Activated CD4-positive, alpha-beta memory T cell treated with anti-CD3 and anti-CD28 coated beads, Interleukin-2, amount 10 ng/mL, durations not matched to agents 7 days and 5 days (primary cell): ENCODE measurements at regions not wholly inside any gene's neighbourhood (a gene's known extent, or its start where the extent isn't known, plus 50 kb on each side); places are given as distances from the start of the nearest gene placed in this dataset.

Experiments
- CTCF ChIA-PET: fragments of 350-600 bp; sonication (Branson Sonifier 250); formaldehyde crosslinking; loops from one replicate; lab custom pipeline; 2021; ENCODE audit warnings: antibody characterized with exemption, inconsistent platforms; lab: Charles Lee
- POLR2A ChIA-PET: fragments of 350-600 bp; sonication (Branson Sonifier 250); formaldehyde crosslinking; loops from one replicate; lab custom pipeline; 2021; ENCODE audit warnings: antibody characterized with exemption; lab: Charles Lee
- DNase-seq: peaks from one replicate; pipeline ENCODE4 v3.0.0-alpha.2; 2020
- H3K27ac Mint-ChIP-seq: one replicate; pipeline ENCODE4 v1.8.0; 2021; ENCODE audit warnings: mild to moderate bottlenecking, mixed read lengths
- H3K27me3 Mint-ChIP-seq: one replicate; pipeline ENCODE4 v1.8.0; 2021; ENCODE audit warnings: mixed read lengths
- H3K36me3 Mint-ChIP-seq: one replicate; pipeline ENCODE4 v1.8.0; 2021; ENCODE audit warnings: low read depth, mixed read lengths
- H3K4me1 Mint-ChIP-seq: one replicate; pipeline ENCODE4 v1.8.0; 2021; ENCODE audit warnings: mixed read lengths
- H3K4me3 Mint-ChIP-seq: one replicate; pipeline ENCODE4 v1.8.0; 2021; ENCODE audit warnings: mild to moderate bottlenecking, mixed read lengths
- H3K9me3 Mint-ChIP-seq: one replicate; pipeline ENCODE4 v1.8.0; 2021; ENCODE audit warnings: mixed read lengths

DNA sequence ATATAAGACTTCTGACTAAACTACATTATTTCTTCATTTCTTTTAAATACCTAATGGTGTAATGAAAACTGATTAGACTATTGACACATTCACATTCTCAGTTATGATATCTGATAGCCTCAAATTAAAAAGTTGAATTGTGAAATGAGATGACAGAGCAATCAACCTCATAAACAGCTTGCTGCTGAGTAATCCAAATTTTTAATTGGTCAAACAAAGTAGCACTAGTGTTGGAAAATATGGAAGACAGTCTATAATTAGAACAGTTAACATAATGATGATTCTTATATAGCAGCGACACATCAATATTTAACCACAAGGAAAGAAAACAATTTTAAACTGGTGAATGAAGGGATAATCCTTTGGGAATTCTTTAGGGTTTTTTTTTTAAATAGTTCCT is 91.9 kb upstream of the LRP1B start:
- H3K36me3 Mint-ChIP-seq, result no peaks in the 10 kb centered on the region
- no peaks in the 10 kb centered on the region for H3K4me1 Mint-ChIP-seq
- ChIA-PET CTCF (no interaction called here), POLR2A (no interaction called here)
- DNase-seq, result no peak
- peaks cover 2% of the 10 kb centered on the region for H3K9me3 Mint-ChIP-seq
- no peak overlapping the region for H3K27ac Mint-ChIP-seq
- H3K27me3 Mint-ChIP-seq, result no peaks in the 10 kb centered on the region
- H3K4me3 Mint-ChIP-seq, result no peak overlapping the region

DNA sequence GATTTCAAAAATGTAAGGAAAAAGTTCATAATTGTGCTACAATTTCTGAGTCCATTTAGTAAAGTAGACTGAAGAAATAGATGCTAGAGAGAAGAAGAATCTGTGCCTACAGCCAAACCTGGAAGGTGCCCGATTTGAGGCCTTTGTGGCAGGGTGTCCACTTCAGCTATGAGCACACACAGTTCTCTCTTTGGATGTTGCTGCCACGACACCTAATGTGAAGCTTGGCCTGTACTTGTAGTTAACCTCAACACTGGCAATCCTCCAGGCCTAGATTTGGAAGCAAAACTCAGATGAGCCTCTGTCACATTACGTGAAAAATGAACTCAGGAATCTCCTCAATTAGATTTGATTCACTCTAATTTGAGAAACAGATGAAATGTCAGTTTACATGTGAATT is 90.1 kb upstream of the LRP1B start:
- CTCF ChIA-PET, result no interaction called here
- H3K36me3 Mint-ChIP-seq, result no peaks in the 10 kb centered on the region
- H3K4me1 Mint-ChIP-seq, result no peaks in the 10 kb centered on the region
- no peak overlapping the region for H3K27ac Mint-ChIP-seq
- no peak for DNase-seq
- no peak overlapping the region for H3K4me3 Mint-ChIP-seq
- H3K9me3 Mint-ChIP-seq, result peaks cover under 1% of the 10 kb centered on the region
- no peaks in the 10 kb centered on the region for H3K27me3 Mint-ChIP-seq
- POLR2A ChIA-PET, result no interaction called here

DNA sequence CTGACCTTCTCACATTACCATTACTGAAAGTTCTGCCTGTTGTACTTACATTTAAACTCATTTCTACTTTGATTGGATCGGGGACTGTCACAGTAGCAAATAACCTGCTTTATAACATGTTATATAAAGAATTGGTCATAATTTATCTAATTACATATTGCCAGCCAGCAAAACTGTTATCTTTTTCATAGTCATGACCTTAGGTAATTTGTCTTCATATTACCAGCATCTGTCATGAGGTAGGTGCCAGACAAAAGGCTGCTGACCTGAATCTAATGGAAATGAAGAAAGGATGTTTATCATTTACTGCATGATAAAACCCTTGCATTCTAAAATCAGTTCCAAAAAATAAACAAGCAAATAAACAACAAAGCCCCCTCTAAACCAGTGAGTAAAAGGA is 89.4 kb upstream of the LRP1B start:
- Mint-ChIP-seq H3K27ac (no peak overlapping the region), H3K27me3 (no peaks in the 10 kb centered on the region), H3K4me1 (no peaks in the 10 kb centered on the region), H3K9me3 (no peaks in the 10 kb centered on the region), H3K36me3 (no peaks in the 10 kb centered on the region), H3K4me3 (no peak overlapping the region)
- ChIA-PET CTCF (no interaction called here), POLR2A (no interaction called here)
- DNase-seq, result no peak

DNA sequence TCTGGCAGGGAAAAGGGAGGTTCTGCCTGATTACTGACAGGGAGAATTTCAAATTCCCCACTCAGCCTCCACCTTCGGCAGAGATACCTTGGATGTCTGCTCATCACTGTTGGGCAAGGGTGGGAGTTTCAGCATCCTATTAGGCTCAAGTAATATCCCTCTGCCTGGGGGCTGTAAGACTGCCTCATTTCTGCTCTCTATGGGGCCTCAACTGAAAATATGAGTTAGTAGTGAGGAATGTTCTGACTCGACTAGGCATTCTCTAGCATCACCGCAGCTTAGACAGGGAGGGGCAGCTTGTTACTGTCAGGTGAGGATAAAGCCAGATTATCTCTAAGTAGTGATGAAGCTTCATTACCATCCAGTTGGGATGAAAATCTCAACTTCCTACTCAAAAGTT is 87.7 kb upstream of the LRP1B start:
- DNase-seq, result no peak
- ChIA-PET CTCF (no interaction called here), POLR2A (no interaction called here)
- no peaks in the 10 kb centered on the region for H3K4me1 Mint-ChIP-seq
- H3K4me3 Mint-ChIP-seq, result no peak overlapping the region
- H3K27me3 Mint-ChIP-seq, result no peaks in the 10 kb centered on the region
- peaks cover 3% of the 10 kb centered on the region for H3K9me3 Mint-ChIP-seq
- H3K27ac Mint-ChIP-seq, result no peak overlapping the region
- no peaks in the 10 kb centered on the region for H3K36me3 Mint-ChIP-seq

DNA sequence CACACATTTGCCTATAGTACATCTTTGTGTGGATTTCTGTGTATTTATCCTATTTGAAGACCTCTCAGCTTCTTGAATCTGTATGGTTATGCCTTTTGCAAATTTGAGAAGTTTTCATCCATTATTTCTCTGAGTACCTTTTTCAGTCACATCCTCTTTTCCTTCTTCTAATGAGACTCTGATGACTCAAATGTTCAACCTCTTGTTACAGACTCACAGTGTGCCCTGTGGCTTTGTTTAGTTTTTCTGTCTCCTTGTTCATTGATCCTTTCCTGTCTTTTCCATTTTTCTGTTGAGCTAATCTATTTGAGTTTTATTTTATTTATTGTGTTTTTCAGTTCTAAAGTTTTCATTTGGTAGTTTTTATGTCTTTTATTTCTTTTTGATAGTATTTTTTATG is 87.0 kb upstream of the LRP1B start:
- no peak for DNase-seq
- Mint-ChIP-seq H3K9me3 (peaks cover 3% of the 10 kb centered on the region), H3K27ac (no peak overlapping the region), H3K4me3 (no peak overlapping the region), H3K36me3 (no peaks in the 10 kb centered on the region), H3K27me3 (no peaks in the 10 kb centered on the region), H3K4me1 (no peaks in the 10 kb centered on the region)
- ChIA-PET POLR2A (no interaction called here), CTCF (no interaction called here)

DNA sequence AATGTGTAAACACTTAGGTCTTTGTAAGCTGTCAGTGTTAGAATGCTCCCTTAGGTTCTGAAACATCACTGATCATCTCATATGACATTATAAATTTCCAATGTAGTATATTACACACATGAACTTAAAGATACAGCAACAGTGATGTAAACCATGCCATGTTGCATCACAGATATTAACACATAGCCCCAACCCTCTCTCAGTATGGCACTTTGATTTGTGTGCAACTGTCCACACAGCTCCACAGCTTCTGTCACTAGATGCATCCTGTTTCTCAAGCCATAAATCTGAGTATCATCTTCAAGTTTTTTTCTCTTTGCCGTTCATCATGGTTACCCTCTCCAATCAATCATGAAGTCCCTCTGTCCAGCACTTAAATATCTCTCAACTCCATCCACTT is 69.2 kb upstream of the LRP1B start:
- no peaks in the 10 kb centered on the region for H3K27me3 Mint-ChIP-seq

DNA sequence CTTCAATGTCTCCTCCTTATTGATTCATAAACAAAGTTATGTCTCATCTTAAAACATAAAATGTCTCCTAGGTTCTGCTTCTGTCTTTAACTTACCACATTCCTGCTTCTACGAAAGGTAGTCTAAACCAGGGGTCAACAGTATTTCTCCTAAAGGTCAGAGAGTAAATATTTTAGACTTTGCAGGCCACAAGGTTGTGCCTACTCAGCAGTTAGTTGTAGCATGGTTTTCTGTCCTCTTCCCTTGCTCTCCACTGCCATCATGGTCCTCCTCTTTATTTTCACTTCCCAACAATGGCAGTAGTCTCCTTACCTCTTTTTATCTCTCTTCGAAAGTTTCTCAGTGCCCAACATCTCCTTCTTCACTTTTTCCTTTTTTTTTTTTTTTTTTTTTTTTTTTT is 68.3 kb upstream of the LRP1B start:
- no peak overlapping the region for H3K27ac Mint-ChIP-seq
- H3K36me3 Mint-ChIP-seq, result no peaks in the 10 kb centered on the region
- no peaks in the 10 kb centered on the region for H3K4me1 Mint-ChIP-seq
- H3K27me3 Mint-ChIP-seq, result no peaks in the 10 kb centered on the region
- CTCF ChIA-PET, result no interaction called here
- POLR2A ChIA-PET, result no interaction called here
- no peak overlapping the region for H3K4me3 Mint-ChIP-seq
- peaks cover 9% of the 10 kb centered on the region for H3K9me3 Mint-ChIP-seq
- DNase-seq, result no peak

More for the DNA sequence above, 69.2 kb upstream of the LRP1B start:
- Mint-ChIP-seq H3K9me3 (peaks cover 11% of the 10 kb centered on the region), H3K4me3 (no peak overlapping the region), H3K36me3 (no peaks in the 10 kb centered on the region), H3K27ac (no peak overlapping the region), H3K4me1 (no peaks in the 10 kb centered on the region)
- ChIA-PET POLR2A (no interaction called here), CTCF (no interaction called here)
- no peak for DNase-seq

DNA sequence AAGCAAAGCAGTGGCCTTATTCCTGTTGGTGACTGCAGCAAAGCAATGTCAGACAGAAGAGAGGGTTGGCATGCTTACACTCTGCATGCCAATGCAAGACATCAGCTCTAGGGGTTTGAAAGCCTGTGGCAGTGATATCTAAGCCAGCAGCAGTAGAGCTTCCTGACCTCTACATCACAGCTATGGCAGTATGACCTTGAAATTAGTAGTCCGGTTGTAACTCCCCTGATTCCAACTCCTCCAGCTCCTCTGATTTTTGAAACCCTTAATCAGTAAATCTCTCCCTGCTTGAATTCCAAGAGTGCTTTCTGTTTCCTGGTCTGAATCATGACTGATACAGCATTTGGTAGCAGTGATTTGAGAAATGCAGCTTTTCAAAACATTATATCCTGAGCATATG is 60.0 kb upstream of the LRP1B start:
- ChIA-PET POLR2A (no interaction called here), CTCF (no interaction called here)
- H3K9me3 Mint-ChIP-seq, result peaks cover 2% of the 10 kb centered on the region
- no peaks in the 10 kb centered on the region for H3K36me3 Mint-ChIP-seq
- no peak overlapping the region for H3K27ac Mint-ChIP-seq
- H3K4me1 Mint-ChIP-seq, result peaks cover 1% of the 10 kb centered on the region
- no peak overlapping the region for H3K4me3 Mint-ChIP-seq
- no peaks in the 10 kb centered on the region for H3K27me3 Mint-ChIP-seq
- no peak for DNase-seq

DNA sequence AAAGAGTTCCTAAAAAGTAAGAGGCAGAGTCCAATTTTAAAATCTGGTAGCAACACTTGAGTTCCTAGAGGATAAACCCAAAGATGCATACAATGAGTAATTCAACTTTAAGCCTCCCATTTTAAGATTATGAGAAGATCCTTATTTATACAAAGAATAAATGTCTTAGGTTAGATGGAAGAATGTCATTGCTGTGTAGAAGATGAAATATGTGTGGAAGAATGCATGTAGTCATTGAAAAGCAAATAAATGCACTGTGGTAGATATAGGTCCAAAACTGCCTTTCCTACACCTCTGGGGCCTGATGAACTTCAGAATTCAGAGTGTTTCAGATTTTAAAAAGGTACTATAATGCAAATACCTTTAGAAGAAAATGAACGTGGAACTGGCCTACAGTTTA is 58.7 kb upstream of the LRP1B start:
- no peak for DNase-seq
- no peaks in the 10 kb centered on the region for H3K27me3 Mint-ChIP-seq
- H3K4me3 Mint-ChIP-seq, result no peak overlapping the region
- peaks cover 1% of the 10 kb centered on the region for H3K4me1 Mint-ChIP-seq
- ChIA-PET CTCF (no interaction called here), POLR2A (no interaction called here)
- peaks cover 2% of the 10 kb centered on the region for H3K9me3 Mint-ChIP-seq
- no peaks in the 10 kb centered on the region for H3K36me3 Mint-ChIP-seq
- no peak overlapping the region for H3K27ac Mint-ChIP-seq

DNA sequence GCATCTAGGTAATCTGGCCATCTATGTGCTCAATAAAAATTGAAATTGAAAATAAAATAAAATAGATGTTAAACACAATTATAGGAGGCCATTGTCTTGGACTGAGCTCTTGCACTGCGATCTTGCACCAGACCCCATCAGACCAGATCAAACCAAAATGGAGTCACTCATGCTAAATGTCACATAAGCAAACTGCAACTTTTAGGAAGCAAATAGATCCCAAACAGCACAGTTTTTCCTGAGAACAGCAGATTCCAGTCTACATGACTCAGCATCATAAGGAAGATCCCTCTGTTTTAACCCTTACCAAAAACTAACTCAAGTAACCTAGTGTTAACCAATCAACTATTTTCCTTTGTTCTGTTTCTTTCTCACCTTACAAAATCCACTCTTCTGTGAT is 57.7 kb upstream of the LRP1B start:
- Mint-ChIP-seq H3K27me3 (no peaks in the 10 kb centered on the region), H3K4me1 (peaks cover 1% of the 10 kb centered on the region), H3K27ac (no peak overlapping the region), H3K4me3 (no peak overlapping the region), H3K9me3 (peaks cover 2% of the 10 kb centered on the region), H3K36me3 (no peaks in the 10 kb centered on the region)
- CTCF ChIA-PET, result no interaction called here
- DNase-seq, result no peak
- POLR2A ChIA-PET, result no interaction called here

DNA sequence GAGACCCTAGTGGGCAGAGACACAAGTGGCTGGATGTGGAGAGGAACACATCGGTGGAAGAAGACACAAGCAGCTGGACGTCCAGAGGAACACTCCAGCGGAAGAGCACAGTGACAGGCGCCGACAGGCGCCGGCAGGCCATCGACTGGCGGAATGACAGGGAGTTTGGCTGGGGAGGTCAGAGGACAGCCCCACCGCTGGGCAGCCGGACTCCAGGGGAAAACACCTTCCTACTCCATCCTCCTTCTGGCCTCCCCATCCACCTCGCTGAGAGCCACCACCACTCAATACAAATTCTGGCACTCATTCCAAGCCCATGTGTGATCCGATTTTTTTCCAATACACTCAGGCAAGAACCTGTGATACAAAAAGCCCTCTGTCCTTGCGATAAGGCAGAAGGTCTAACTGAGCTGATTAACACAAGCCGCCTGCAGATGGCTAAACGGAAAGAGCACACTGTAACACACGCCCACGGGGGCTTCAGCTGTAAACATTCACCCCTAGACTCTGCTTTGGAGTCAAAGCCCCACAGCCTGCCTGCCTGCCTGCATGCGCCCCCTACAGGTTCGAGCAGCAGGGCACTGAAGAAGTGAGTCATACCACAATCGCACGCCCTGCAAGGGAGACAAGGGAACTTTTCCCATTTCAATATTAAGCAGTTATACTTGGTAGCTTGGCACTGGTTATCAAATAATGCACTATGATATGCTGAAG is 50.2 kb upstream of the LRP1B start:
- H3K27me3 Mint-ChIP-seq, result no peaks in the 10 kb centered on the region
- no peak overlapping the region for H3K4me3 Mint-ChIP-seq
- H3K27ac Mint-ChIP-seq, result no peak overlapping the region
- no peak for DNase-seq
- H3K9me3 Mint-ChIP-seq, result no peaks in the 10 kb centered on the region
- ChIA-PET POLR2A (no interaction called here), CTCF (no interaction called here)
- H3K4me1 Mint-ChIP-seq, result peaks cover under 1% of the 10 kb centered on the region
- no peaks in the 10 kb centered on the region for H3K36me3 Mint-ChIP-seq
